ENCODE measurements at regions not wholly inside any gene's neighbourhood (a gene's known extent, or its start where the extent isn't known, plus 50 kb on each side); places are given as distances from the start of the nearest gene placed in this dataset.

DNA sequence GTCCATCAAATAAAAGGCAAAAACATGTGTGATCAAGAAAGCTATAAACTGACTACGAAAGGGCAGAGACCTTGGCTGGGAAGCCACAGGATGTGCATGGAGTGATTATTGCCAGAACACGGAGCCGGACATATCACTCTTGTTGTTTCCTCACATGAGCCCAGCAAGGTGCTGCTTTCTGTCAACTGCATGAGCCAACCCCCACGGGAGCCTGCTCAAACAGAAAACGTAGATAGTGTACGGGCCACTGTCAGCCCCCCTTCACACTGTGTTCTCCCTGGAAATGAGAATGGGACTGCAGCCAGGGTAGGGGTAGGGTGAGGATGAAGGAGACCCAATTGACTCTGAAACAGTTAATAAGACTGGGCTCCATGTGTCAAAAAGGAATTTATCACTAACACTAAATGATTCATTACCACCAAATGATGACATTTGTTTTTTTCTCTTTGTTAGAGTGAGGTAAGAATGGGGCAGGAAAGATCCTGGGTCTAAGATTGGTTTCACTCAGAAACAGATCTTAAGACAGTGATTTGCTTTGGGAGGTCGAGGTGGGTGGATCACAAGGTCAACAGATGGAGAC, 235.8 kb downstream of the MREG start:
- Histone ChIP-seq H4K91ac (replicated peaks; ENCODE audit: insufficient read length, low read length) (no peak overlapping the region), H3K9me3 (ENCODE audit: insufficient read depth in 2 of 2, low read depth in 1 of 2, low read length in 1 of 2) (no peaks in the 10 kb centered on the region), H4K5ac (ENCODE audit: insufficient read length, low read depth, low read length) (no peak overlapping the region), H3K23ac (ENCODE audit: insufficient read length) (no peak overlapping the region), H3K18ac (ENCODE audit: extremely low read depth, low read length) (no peak overlapping the region), H3K4ac (replicated peaks; ENCODE audit: insufficient read length, low read depth, low read length) (no peak overlapping the region), H3K4me2 (ENCODE audit: insufficient read depth in 1 of 2, low read depth in 2 of 2, low read length in 2 of 2) (no peak overlapping the region), H3K14ac (ENCODE audit: insufficient read length) (no peak overlapping the region), H4K8ac (ENCODE audit: extremely low read depth, insufficient read depth, low read length) (no peak overlapping the region), H3K79me1 (ENCODE audit: low read depth, low read length) (no peaks in the 10 kb centered on the region), H2BK12ac (ENCODE audit: low read depth, low read length) (no peak overlapping the region), H3K4me1 (replicated peaks in 1 of 4; ENCODE audit: control insufficient read depth in 3 of 4, insufficient read depth in 4 of 4, low read length in 3 of 4) (peaks cover 0 to 1% (median 0%) of the 10 kb centered on the region in 4 experiments; a peak in 2 of 7 replicates), H3K36me3 (ENCODE audit: control insufficient read depth in 2 of 4, insufficient read depth in 4 of 4, low read length in 3 of 4) (no peaks in the 10 kb centered on the region), H3K4me3 (ENCODE audit: extremely low read depth in 1 of 4, insufficient read depth in 2 of 4, low read depth in 3 of 4, low read length in 4 of 4) (no peak overlapping the region), H3K27me3 (replicated peaks in 1 of 4; ENCODE audit: control insufficient read depth in 3 of 4, extremely low read depth in 1 of 4, insufficient read depth in 3 of 4, low read length in 3 of 4) (no peaks in the 10 kb centered on the region), H3K9ac (replicated peaks in 1 of 4; ENCODE audit: extremely low read depth in 1 of 4, low read depth in 3 of 4, low read length in 3 of 4) (no peak overlapping the region), H2BK15ac (ENCODE audit: low read length) (no peak overlapping the region), H3K79me2 (ENCODE audit: control insufficient read depth in 1 of 2, insufficient read depth in 2 of 2, low read length in 2 of 2) (no peaks in the 10 kb centered on the region), H3K27ac (ENCODE audit: low read depth, low read length) (no peak overlapping the region), H2AK5ac (ENCODE audit: low read depth, low read length) (no peak overlapping the region), H2BK5ac (ENCODE audit: low read depth, low read length) (no peak overlapping the region), H3K23me2 (ENCODE audit: low read depth, low read length) (no peaks in the 10 kb centered on the region), H4K20me1 (replicated peaks in 1 of 2; ENCODE audit: control insufficient read depth in 1 of 2, insufficient read depth in 2 of 2, low read length in 2 of 2) (no peaks in the 10 kb centered on the region), H2BK120ac (replicated peaks; ENCODE audit: low read depth, low read length) (no peak overlapping the region), H2AFZ (ENCODE audit: low read length) (no peak overlapping the region), H3K56ac (replicated peaks; ENCODE audit: insufficient read length, low read depth, low read length) (no peak overlapping the region), H2BK20ac (ENCODE audit: low read length) (no peak overlapping the region)
- WGBS, 2 experiments (ENCODE audit: extremely low coverage in 1 of 2, insufficient coverage in 1 of 2, insufficient read length in 1 of 2, insufficient replicate concordance in 2 of 2, low coverage in 1 of 2, low lambda C conversion rate in 2 of 2, missing lambda C conversion rate in 1 of 2): 90% methylated on average over 7 of the region's 7 CpGs; no CpG with 5 or more reads in 1 of the 2 experiments
- TF ChIP-seq POLR2A (IDR thresholded peaks at IDR 0.05; ENCODE audit: control extremely low read depth in 1 of 2, low read depth in 2 of 2, low read length in 2 of 2) (no peak), CBX5 (IDR thresholded peaks at IDR 0.05; ENCODE audit: low read depth, low read length) (no peak), RNF2 (IDR thresholded peaks at IDR 0.05; ENCODE audit: borderline replicate concordance, low read depth, low read length, missing control alignments, poor library complexity, severe bottlenecking) (no peak), SUZ12 (IDR thresholded peaks at IDR 0.05; ENCODE audit: low read length) (no peak), RAD21 (IDR thresholded peaks at IDR 0.05 in 1 of 2, conservative IDR thresholded peaks at IDR 0.05 in 1 of 2; ENCODE audit: low read depth in 2 of 2, low read length in 2 of 2) (no peak)
- FAIRE-seq (no peak), DNase-seq (ENCODE audit: low read depth in 1 of 2, low spot score in 2 of 2) (no peak)
- CTCF ChIA-PET (ENCODE audit: partially characterized antibody): interaction anchor here (0.7 to 1.6 kb wide), 4 partner anchors 8 to 325 kb away, joined by 3 to 4 read pairs (median 3); no protein-coding TSS in a partner anchor
- POLR2A ChIA-PET (ENCODE audit: partially characterized antibody): no interaction called here

Measured in H1 (cell line).